OCI-LY7 (cell line): ENCODE measurements at regions not wholly inside any gene's neighbourhood (a gene's known extent, or its start where the extent isn't known, plus 50 kb on each side); places are given as distances from the start of the nearest gene placed in this dataset.

Experiments used
- EZH2phosphoT487 ChIP-seq: fragments of 200-600 bp; sonication (generic); IDR thresholded peaks from 2 replicates; pipeline ENCODE4 v1.6.1; 2018; ENCODE audit warnings: low read depth, borderline replicate concordance, mild to moderate bottlenecking, mixed run types, antibody characterized with exemption, low read length, moderate library complexity, mixed read lengths
- TF ChIP-seq, protein P1 (sequence below): fragments of 200-600 bp; sonication (generic); conservative IDR thresholded peaks from 2 replicates; pipeline ENCODE4 v1.5.1; 2014; ENCODE audit warnings: mild to moderate bottlenecking, antibody characterized with exemption, low read length, moderate library complexity, mixed read lengths

- TF ChIP-seq, protein P1, sequence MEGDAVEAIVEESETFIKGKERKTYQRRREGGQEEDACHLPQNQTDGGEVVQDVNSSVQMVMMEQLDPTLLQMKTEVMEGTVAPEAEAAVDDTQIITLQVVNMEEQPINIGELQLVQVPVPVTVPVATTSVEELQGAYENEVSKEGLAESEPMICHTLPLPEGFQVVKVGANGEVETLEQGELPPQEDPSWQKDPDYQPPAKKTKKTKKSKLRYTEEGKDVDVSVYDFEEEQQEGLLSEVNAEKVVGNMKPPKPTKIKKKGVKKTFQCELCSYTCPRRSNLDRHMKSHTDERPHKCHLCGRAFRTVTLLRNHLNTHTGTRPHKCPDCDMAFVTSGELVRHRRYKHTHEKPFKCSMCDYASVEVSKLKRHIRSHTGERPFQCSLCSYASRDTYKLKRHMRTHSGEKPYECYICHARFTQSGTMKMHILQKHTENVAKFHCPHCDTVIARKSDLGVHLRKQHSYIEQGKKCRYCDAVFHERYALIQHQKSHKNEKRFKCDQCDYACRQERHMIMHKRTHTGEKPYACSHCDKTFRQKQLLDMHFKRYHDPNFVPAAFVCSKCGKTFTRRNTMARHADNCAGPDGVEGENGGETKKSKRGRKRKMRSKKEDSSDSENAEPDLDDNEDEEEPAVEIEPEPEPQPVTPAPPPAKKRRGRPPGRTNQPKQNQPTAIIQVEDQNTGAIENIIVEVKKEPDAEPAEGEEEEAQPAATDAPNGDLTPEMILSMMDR: no peak
- TF ChIP-seq EZH2phosphoT487: no peak
These were observed 241.3 kb upstream of the LCORL start for GRCh38 chr4:18262832-18263231.
